ENCODE measurements at regions not wholly inside any gene's neighbourhood (a gene's known extent, or its start where the extent isn't known, plus 50 kb on each side); places are given as distances from the start of the nearest gene placed in this dataset.

DNA sequence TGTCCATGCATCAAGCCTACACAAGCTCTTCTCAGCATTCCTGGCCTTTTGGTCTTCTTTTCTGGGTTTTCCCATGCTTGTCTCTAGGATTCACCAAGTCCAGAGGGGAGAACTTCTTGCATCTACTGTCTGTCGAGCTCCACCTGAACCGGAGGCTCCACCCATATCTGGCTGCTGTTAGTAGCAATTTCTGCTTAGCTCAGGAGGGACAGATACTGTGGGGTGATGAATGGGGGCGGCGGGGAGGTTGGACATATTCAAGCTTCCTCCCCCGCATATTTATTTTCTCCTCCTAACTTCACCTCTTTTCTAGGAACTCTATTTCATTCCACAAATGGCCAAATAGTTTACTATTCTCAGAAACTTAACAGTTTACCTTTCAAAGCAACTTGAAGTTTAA, 163.5 kb downstream of the PTH2R start:
- no peaks in the 10 kb centered on the region for H3K27me3 ChIP-seq (ENCODE audit: control insufficient read depth in 2 of 2, insufficient read depth in 2 of 2, low read length in 2 of 2)
- H3K9ac ChIP-seq (ENCODE audit: low read depth in 1 of 2, low read length in 2 of 2): no peak overlapping the region
- no peak overlapping the region for H3K27ac ChIP-seq (ENCODE audit: low read depth in 2 of 2, low read length in 2 of 2)
- H3K9me3 ChIP-seq (ENCODE audit: control insufficient read depth in 2 of 2, low read length in 2 of 2): no peaks in the 10 kb centered on the region
- peaks cover 3% of the 10 kb centered on the region in 2 donors for H3K4me1 ChIP-seq (ENCODE audit: control insufficient read depth in 2 of 2, insufficient read depth in 2 of 2, low read length in 2 of 2)
- no peak overlapping the region for H3K4me3 ChIP-seq (ENCODE audit: low read length in 2 of 2)
- no peaks in the 10 kb centered on the region for H3K36me3 ChIP-seq (ENCODE audit: control insufficient read depth in 2 of 2, insufficient read depth in 2 of 2, low read length in 2 of 2)

DNA sequence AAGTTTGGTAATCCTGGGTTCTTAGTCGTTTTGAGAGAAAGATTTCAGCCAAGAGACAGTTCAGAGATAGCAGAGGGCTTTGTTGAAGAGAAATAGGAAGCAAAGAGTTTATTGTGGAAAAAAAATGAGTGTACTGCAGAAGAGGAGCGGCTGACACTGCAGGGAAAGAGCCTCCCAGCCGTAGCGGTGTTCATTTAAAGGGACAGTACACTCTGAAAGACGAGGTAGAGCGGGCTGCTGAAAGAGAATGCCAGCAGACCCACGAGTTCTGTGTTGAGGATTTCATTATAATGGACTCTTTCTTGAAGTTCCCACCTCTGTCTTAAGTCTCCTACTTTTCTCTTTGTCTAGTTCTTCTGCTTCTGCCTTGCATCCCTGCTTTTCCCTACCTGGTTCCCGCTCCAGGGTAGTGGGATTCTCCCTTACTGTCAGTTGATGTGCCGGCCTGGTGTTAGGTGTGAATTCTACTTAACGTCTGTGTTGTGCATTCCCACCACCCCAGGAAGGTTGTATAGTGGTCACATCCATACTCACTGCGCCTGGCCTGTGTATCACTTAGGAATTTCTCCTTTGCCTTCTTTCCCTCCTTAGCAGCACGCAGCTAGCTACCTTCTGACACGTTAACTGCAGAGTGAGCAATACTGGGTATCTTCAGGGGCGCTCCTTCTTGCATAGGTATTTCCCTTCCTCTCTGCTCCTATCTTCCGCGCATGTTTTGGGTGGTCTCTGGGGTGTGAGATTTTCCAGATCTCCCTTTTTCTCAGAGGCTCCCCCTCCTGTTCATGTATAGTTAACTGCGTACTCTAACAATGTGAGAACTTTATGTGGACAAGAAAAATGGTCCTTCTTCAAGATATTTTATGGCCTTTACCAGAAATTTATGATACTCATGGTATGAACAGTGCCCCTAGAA, 164.5 kb downstream of the PTH2R start:
- H3K36me3 ChIP-seq (ENCODE audit: control insufficient read depth in 2 of 2, insufficient read depth in 2 of 2, low read length in 2 of 2): no peaks in the 10 kb centered on the region

DNA sequence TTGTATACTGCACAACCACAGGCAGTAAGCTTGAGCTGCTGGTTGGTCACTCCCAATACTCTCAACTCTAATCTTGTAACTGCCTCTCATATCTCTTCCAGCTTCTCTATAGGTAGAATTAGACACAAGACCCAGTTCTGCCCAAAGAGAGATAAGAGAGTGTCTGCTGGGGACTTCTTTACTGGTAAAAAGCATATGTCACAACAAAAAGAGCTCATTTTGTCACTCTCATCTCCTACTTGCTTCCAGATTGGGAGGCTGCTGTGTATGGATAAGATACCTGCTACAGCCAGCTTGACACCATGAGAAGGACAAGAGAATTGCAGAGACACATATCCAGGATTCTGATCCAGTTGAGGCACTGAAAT, 165.2 kb downstream of the PTH2R start:
- Histone ChIP-seq H3K27ac (ENCODE audit: low read depth in 2 of 2, low read length in 2 of 2) (no peak overlapping the region), H3K9me3 (ENCODE audit: control insufficient read depth in 2 of 2, low read length in 2 of 2) (no peaks in the 10 kb centered on the region), H3K36me3 (ENCODE audit: control insufficient read depth in 2 of 2, insufficient read depth in 2 of 2, low read length in 2 of 2) (no peaks in the 10 kb centered on the region), H3K4me1 (ENCODE audit: control insufficient read depth in 2 of 2, insufficient read depth in 2 of 2, low read length in 2 of 2) (peaks cover 3% of the 10 kb centered on the region in 2 donors), H3K4me3 (ENCODE audit: low read length in 2 of 2) (no peak overlapping the region), H3K9ac (ENCODE audit: low read depth in 1 of 2, low read length in 2 of 2) (no peak overlapping the region), H3K27me3 (ENCODE audit: control insufficient read depth in 2 of 2, insufficient read depth in 2 of 2, low read length in 2 of 2) (no peaks in the 10 kb centered on the region)

More for the DNA sequence above, 164.5 kb downstream of the PTH2R start:
- Histone ChIP-seq H3K4me1 (ENCODE audit: control insufficient read depth in 2 of 2, insufficient read depth in 2 of 2, low read length in 2 of 2) (peaks cover 3% of the 10 kb centered on the region in 2 donors), H3K9ac (ENCODE audit: low read depth in 1 of 2, low read length in 2 of 2) (no peak overlapping the region), H3K27me3 (ENCODE audit: control insufficient read depth in 2 of 2, insufficient read depth in 2 of 2, low read length in 2 of 2) (no peaks in the 10 kb centered on the region), H3K27ac (ENCODE audit: low read depth in 2 of 2, low read length in 2 of 2) (no peak overlapping the region), H3K4me3 (ENCODE audit: low read length in 2 of 2) (peak overlapping the region in 1 of 2 donors; percentile 23), H3K9me3 (ENCODE audit: control insufficient read depth in 2 of 2, low read length in 2 of 2) (no peaks in the 10 kb centered on the region)

DNA sequence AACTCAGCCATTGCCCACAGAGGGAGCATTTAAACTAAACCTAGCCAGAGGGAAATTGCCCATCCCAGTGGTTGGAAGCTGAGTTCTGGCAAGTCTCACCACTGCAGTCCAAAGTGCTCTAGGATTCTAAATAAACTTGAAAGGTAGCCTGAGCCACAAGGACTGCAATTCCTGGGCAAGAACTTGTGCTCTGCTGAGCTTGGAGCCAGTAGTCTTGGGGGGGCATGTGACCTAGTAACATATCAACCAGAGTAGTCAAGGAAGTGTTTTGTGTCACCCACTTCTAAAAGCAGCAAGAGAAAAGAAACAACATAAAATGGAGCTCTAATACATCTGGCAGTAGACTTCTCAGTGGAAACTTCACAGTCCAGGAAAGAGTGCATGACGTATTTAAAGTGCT, 167.0 kb downstream of the PTH2R start:
- Histone ChIP-seq H3K9me3 (ENCODE audit: control insufficient read depth in 2 of 2, low read length in 2 of 2) (no peaks in the 10 kb centered on the region), H3K4me3 (ENCODE audit: low read length in 2 of 2) (no peak overlapping the region), H3K4me1 (ENCODE audit: control insufficient read depth in 2 of 2, insufficient read depth in 2 of 2, low read length in 2 of 2) (peaks cover 3% of the 10 kb centered on the region in 2 donors), H3K9ac (ENCODE audit: low read depth in 1 of 2, low read length in 2 of 2) (no peak overlapping the region), H3K27ac (ENCODE audit: low read depth in 2 of 2, low read length in 2 of 2) (no peak overlapping the region), H3K36me3 (ENCODE audit: control insufficient read depth in 2 of 2, insufficient read depth in 2 of 2, low read length in 2 of 2) (no peaks in the 10 kb centered on the region), H3K27me3 (ENCODE audit: control insufficient read depth in 2 of 2, insufficient read depth in 2 of 2, low read length in 2 of 2) (no peaks in the 10 kb centered on the region)

DNA sequence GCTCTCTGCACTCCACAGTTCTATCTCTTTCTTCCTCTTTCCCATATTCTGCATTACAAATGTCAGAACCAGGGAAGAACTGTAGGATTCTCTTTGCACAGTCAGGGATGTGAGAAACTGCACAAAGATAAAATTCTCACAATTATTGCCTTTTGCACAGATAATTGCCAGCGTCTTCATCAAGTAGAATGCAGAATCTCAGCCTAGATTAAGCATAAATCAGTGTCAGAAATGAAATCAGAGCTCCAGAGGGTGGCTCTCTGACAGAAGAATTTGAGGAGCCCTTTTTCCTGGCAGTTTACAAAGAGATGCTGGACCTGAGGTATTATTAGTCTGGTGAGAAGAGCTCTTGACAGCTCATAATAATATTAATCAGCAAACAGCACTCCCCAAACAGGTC, 173.1 kb downstream of the PTH2R start:
- no peaks in the 10 kb centered on the region for H3K36me3 ChIP-seq (ENCODE audit: control insufficient read depth in 2 of 2, insufficient read depth in 2 of 2, low read length in 2 of 2)
- H3K9ac ChIP-seq (ENCODE audit: low read depth in 1 of 2, low read length in 2 of 2): no peak overlapping the region
- no peaks in the 10 kb centered on the region for H3K9me3 ChIP-seq (ENCODE audit: control insufficient read depth in 2 of 2, low read length in 2 of 2)

DNA sequence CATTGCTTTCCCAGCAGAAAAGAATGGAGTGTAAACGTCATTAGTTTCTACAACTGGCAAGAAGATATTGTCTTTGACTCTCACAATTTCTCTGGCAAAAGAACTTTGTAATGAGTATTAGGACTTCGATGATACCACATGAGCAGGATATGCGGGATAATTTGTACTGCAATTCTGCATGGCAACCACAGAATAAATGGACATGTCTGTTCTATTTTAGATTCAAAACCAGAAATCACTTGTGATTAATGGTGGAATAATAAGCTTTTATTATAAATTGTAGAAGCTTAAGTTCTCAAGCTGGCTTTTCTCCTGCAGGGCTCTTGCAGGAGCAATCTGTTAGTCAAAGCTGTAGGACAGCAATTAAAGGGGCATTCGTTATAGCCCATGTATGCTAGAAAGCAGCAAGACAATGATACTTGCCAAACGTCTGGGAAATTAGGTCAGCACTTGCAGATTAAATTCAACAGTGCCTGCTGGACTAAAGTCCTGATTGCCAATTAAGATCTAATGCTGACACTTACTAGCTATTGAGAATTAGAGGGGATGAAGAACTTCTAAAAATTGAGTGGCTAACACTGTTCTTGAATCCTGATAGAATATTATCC, 177.9 kb downstream of the PTH2R start:
- no peaks in the 10 kb centered on the region for H3K27me3 ChIP-seq (ENCODE audit: control insufficient read depth in 2 of 2, insufficient read depth in 2 of 2, low read length in 2 of 2)
- H3K27ac ChIP-seq (ENCODE audit: low read depth in 2 of 2, low read length in 2 of 2): no peak overlapping the region
- H3K9ac ChIP-seq (ENCODE audit: low read depth in 1 of 2, low read length in 2 of 2): no peak overlapping the region
- H3K4me1 ChIP-seq (ENCODE audit: control insufficient read depth in 2 of 2, insufficient read depth in 2 of 2, low read length in 2 of 2): no peaks in the 10 kb centered on the region
- H3K9me3 ChIP-seq (ENCODE audit: control insufficient read depth in 2 of 2, low read length in 2 of 2): no peaks in the 10 kb centered on the region
- no peaks in the 10 kb centered on the region for H3K36me3 ChIP-seq (ENCODE audit: control insufficient read depth in 2 of 2, insufficient read depth in 2 of 2, low read length in 2 of 2)
- no peak overlapping the region for H3K4me3 ChIP-seq (ENCODE audit: low read length in 2 of 2)

More for the DNA sequence above, 173.1 kb downstream of the PTH2R start:
- Histone ChIP-seq H3K27ac (ENCODE audit: low read depth in 2 of 2, low read length in 2 of 2) (no peak overlapping the region), H3K4me1 (ENCODE audit: control insufficient read depth in 2 of 2, insufficient read depth in 2 of 2, low read length in 2 of 2) (no peaks in the 10 kb centered on the region), H3K4me3 (ENCODE audit: low read length in 2 of 2) (no peak overlapping the region), H3K27me3 (ENCODE audit: control insufficient read depth in 2 of 2, insufficient read depth in 2 of 2, low read length in 2 of 2) (no peaks in the 10 kb centered on the region)

DNA sequence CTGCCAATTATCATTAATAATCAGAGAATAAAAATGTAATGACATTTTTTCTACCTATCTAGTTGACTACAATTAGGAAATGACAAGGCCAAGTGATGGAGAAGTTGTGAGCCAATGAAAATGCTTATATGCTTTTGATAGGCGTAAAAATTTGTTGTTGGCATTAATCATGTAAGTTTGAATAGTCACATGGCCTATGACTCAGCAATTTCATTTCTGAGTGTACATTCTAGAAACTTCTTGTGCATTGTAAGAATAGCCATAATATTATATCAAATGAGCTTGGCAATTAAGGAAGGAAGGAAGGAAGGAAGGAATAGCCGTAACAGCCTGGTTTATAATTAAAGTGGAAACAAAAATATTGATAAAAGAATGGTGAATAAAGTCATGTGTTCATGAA, 179.9 kb downstream of the PTH2R start:
- Histone ChIP-seq H3K4me3 (ENCODE audit: low read length in 2 of 2) (no peak overlapping the region), H3K27me3 (ENCODE audit: control insufficient read depth in 2 of 2, insufficient read depth in 2 of 2, low read length in 2 of 2) (no peaks in the 10 kb centered on the region), H3K27ac (ENCODE audit: low read depth in 2 of 2, low read length in 2 of 2) (no peak overlapping the region), H3K9ac (ENCODE audit: low read depth in 1 of 2, low read length in 2 of 2) (no peak overlapping the region), H3K4me1 (ENCODE audit: control insufficient read depth in 2 of 2, insufficient read depth in 2 of 2, low read length in 2 of 2) (no peaks in the 10 kb centered on the region), H3K36me3 (ENCODE audit: control insufficient read depth in 2 of 2, insufficient read depth in 2 of 2, low read length in 2 of 2) (no peaks in the 10 kb centered on the region), H3K9me3 (ENCODE audit: control insufficient read depth in 2 of 2, low read length in 2 of 2) (no peaks in the 10 kb centered on the region)

DNA sequence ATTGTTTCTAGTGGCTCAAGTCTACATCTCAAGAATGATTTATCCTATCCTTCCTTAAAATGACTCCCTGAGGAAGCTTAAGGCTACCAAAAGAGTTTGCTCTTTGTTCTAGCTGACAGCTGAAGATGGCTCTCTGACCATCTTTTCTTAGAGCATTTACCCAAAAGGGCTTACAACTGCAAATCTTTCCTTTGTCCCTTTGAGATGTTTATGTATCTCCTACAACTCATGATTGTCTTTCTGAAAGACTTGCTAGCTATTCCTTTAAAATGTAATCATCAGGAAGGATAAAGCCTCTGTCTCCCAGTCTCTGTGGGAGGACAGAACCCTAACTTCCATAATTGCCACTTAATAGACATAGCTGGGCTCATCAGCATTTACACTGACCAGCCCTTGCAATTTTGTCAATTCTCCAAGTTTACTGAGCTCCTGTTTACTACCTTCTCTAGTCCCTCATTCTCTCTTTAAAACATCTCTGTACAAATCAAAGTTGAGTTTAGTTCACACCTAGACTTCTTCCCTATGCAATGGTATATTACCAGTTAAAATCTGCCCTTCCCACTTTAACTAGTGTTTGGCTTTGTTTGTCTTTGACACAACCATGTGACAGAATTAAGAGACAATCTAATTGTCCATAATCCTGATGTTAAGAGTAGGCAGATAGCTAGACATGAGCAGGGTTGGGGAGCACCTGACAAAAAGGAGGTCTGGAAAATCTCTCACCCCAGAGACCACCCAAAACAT, 188.2 kb downstream of the PTH2R start:
- Histone ChIP-seq H3K27ac (ENCODE audit: low read depth in 2 of 2, low read length in 2 of 2) (peak overlapping the region in 1 of 2 donors; percentile 9), H3K9me3 (ENCODE audit: control insufficient read depth in 2 of 2, low read length in 2 of 2) (no peaks in the 10 kb centered on the region), H3K4me3 (ENCODE audit: low read length in 2 of 2) (no peak overlapping the region), H3K27me3 (ENCODE audit: control insufficient read depth in 2 of 2, insufficient read depth in 2 of 2, low read length in 2 of 2) (no peaks in the 10 kb centered on the region), H3K4me1 (ENCODE audit: control insufficient read depth in 2 of 2, insufficient read depth in 2 of 2, low read length in 2 of 2) (peaks cover 0 to 11% of the 10 kb centered on the region in 2 donors), H3K9ac (ENCODE audit: low read depth in 1 of 2, low read length in 2 of 2) (no peak overlapping the region), H3K36me3 (ENCODE audit: control insufficient read depth in 2 of 2, insufficient read depth in 2 of 2, low read length in 2 of 2) (no peaks in the 10 kb centered on the region)

DNA sequence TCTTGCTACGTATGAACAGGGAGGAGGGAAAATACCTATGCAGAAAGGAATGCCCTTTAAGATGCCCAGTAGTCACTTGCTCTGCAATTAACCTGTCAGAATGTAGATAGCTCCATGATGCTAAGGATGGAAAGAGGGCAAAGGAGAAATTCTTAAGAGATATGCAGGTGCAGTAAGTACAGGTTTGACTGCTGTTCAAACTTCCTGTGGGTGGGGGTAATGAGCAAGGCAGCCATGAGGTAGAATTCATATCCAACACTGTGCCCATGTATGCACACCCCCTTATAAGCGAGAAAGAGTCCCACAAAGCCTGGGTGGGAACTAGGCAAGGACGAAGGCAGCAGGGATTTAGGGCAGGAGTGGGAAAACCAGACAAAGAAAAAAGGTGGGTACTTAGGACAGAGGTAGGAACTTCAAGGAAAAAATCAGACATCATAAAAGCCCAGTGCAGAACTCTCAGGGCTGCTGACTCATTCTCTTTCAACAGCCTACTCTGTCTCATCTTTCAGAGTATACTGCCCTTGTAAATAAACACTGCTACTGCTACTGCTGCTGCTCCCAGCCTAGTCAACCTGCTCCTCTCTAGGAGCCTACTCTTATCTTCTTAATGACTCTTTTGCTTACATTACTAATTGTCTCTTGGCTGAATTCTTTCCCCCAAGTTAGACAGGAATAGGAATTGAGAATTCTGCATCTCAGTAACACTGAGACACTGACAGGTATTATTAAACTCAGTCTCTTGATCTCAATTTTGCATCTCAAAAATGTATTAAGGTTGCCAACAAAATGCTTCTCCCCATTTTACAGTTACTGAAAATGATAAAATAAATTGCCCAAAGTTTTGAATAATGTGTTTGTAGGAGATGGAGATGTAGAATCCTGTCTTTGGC, 189.0 kb downstream of the PTH2R start:
- no peaks in the 10 kb centered on the region for H3K27me3 ChIP-seq (ENCODE audit: control insufficient read depth in 2 of 2, insufficient read depth in 2 of 2, low read length in 2 of 2)
- no peaks in the 10 kb centered on the region for H3K36me3 ChIP-seq (ENCODE audit: control insufficient read depth in 2 of 2, insufficient read depth in 2 of 2, low read length in 2 of 2)
- H3K27ac ChIP-seq (ENCODE audit: low read depth in 2 of 2, low read length in 2 of 2): peak overlapping the region in 1 of 2 donors; percentile 9
- no peaks in the 10 kb centered on the region for H3K9me3 ChIP-seq (ENCODE audit: control insufficient read depth in 2 of 2, low read length in 2 of 2)
- peaks cover 0 to 11% of the 10 kb centered on the region in 2 donors for H3K4me1 ChIP-seq (ENCODE audit: control insufficient read depth in 2 of 2, insufficient read depth in 2 of 2, low read length in 2 of 2)
- H3K4me3 ChIP-seq (ENCODE audit: low read length in 2 of 2): peak overlapping the region in 1 of 2 donors; percentile 26
- H3K9ac ChIP-seq (ENCODE audit: low read depth in 1 of 2, low read length in 2 of 2): no peak overlapping the region

All from mucosa of rectum (tissue), 2 donors.